ENCODE measurements at regions not wholly inside any gene's neighbourhood (a gene's known extent, or its start where the extent isn't known, plus 50 kb on each side); places are given as distances from the start of the nearest gene placed in this dataset.
"Not testable (repeated sequence)": the region's sequence is repeated elsewhere in the genome, so short reads cannot be mapped to it uniquely, and the experiment has no call there.

DNA sequence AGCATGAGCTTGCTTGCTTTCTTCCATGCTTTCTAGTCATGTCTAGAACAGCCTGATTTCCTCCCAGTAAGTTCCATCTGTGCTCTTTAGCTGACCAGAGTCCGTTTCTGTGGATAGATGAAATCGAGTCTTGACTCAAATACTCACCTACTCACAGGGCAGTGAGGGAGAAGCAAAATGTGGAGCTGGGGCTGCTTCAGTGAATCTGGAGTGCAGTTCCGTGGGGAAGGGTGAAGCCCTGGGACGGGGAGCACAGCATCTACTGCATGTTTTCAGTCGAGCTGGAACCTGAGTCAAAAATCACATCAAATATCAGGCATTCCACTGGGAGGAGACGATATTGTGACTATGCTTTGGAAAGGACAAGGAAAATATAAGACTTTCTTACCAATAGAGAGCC lies 70.3 kb upstream of the PRMT8 start:
- no peak for DNase-seq (ENCODE audit: low spot score)

DNA sequence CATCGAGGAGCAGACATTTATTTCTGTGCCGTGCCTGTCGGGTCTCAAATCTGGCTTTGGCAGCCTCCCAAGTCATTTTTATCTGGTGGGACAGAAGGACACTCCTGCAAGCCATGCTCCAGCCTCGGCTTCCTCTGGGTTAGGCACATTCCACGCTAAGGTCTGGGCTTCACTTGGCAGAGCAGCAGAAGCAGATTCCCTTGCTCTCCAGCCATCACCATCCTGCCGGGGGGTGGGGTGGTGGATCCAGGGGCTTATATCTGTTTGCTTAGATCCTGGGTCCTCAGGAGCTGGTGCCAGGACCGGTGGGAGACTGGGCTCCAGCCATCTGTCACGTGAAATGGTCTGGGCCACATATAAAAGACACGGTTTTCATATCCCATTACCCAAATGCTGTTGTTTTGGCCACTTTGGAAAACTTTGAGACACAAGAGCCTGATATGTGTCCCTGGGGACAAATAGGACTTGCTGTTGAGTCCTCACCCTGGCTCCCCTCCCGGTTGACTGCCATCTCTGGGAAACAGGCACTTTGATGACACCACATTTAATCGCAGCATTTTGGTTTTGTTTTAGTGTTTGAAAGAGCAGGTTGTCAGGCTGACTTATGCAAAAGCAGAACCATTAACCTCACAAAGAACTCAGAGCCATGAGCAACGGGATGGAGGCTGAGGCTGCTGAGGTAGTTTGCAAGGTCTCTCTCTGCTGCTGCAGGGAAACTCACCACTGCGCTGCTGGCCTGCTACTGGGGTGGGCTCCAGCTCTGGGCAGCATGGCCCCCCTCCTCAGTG lies 69.6 kb upstream of the PRMT8 start:
- DNase-seq (ENCODE audit: low spot score), result no peak

- not testable (repeated sequence) for DNase-seq (ENCODE audit: low spot score)
These were observed 66.2 kb upstream of the PRMT8 start for GRCh38 chr12:3424796-3425195.

- no peak for DNase-seq (ENCODE audit: low spot score)
These were observed 63.0 kb upstream of the PRMT8 start for GRCh38 chr12:3427956-3428355.

DNA sequence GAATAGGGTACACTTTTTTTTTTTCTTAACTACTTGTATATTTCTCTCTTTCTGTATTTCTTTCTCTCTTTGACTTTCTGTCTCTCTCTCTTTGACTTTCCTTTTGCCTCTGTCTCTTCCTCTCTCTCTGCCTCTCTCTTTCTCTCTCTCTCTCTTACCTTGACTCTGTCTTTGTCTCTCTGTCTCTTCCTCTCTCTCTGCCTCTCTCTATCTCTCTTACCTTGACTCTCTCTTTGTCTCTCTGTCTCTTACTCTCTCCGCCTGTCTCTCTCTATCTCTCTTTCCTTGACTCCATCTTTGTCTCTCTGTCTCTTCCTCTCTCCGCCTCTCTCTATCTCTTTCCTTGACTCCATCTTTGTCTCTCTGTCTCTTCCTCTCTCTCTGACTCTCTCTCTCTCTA lies 62.4 kb upstream of the PRMT8 start:
- no peak for DNase-seq (ENCODE audit: low spot score)

- not testable (repeated sequence) for DNase-seq (ENCODE audit: low spot score)
These were observed 61.5 kb upstream of the PRMT8 start for GRCh38 chr12:3429523-3429922.

- no peak for DNase-seq (ENCODE audit: low spot score)
These were observed 59.3 kb upstream of the PRMT8 start for GRCh38 chr12:3431686-3432085.

DNA sequence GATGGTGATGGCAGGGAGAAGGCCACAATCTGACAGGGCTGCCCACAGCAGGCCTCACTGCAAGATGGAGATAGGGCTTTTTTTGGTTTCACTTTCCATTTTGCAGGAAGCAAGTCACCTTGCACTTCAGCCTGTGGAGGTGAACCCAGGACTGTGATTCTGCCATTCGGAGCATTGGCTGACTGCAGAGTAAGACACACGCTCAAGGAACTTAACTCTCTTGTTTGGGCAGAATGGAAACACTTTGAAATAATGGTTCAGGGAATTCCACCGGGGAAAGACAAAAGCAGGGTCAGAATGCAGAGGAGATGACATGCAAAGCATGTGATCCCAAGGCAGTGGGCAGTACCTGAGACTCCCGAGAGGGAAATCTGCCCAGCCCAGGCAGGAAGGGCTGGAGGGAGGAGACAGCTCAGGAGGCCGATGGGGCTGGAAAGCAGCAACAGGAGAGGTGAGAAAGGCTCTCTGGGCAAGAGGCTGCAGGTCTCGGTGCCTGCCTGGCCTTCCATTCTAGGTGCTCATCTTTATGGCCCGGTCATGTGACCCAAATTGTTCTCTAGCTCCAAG lies 58.7 kb upstream of the PRMT8 start:
- DNase-seq (ENCODE audit: low spot score), result no peak

- no peak for DNase-seq (ENCODE audit: low spot score)
These were observed 58.1 kb upstream of the PRMT8 start for GRCh38 chr12:3432868-3433267.

DNA sequence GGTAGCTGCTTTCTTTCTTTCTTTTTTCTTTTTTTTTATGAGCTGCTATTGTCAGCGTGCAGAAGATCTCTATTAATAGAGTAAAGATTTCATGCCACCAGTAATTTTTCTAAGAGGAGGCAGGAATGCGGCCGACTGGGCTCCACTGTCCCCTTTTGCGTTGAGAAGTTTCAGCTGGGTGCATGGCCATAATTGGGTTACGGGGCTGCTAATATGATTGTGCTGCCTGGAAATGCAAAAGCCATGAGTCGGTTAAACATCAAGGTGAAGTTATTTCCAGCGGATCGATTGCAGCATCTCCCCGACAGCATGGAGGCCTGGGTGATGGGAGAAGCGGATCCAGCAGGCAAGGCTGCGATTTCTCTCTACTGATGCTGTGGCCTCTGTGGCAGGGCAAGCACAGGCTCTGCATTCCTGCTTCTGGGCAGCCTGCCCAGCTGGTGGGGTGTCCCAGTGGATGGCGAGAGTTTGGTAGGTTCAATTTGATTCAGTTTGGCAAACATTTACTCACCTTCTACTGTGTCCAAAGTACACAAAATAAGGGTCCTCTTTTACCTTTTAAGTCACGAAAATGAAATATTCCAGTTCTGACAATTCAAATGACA lies 54.4 kb upstream of the PRMT8 start:
- DNase-seq (ENCODE audit: low spot score), result no peak

DNA sequence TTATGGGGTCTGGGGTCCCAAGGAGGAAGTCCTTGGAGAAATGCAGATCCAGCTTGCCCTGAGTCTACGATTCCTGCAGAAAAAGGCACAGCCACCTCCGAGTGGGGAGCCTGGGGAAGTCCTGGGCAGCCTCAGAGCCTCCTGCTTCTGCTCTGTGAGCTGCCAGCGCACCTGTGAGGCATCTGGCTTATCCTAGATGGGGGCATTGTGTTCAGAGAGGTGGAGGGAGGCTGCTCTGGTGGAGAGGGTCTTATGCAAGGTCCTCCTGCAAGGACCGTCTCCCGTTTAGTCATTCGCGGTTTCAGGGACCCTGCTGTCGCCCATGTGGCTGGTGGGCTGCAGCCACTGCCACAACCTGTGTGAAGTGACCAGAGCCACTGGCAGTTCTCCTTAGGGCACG lies 53.0 kb upstream of the PRMT8 start:
- DNase-seq (ENCODE audit: low spot score), result no peak

GRCh38 chr12:3438401-3438800 lies 52.6 kb upstream of the PRMT8 start:
- DNase-seq (ENCODE audit: low spot score), result no peak

Measured in umbilical cord (tissue), 1 donor.